Trophoblast cell (in vitro differentiated cells and primary cell): ENCODE measurements at regions not wholly inside any gene's neighbourhood (a gene's known extent, or its start where the extent isn't known, plus 50 kb on each side); places are given as distances from the start of the nearest gene placed in this dataset.

Source experiments
- DNase-seq, 2 donors: peaks; one replicate each; pipeline ENCODE4 v3.0.0-alpha.2; 2016
- H2AFZ ChIP-seq: 2 replicates; pipeline ENCODE4 v1.6.1; 2013; ENCODE audit warnings: low read length, moderate library complexity, mild to moderate bottlenecking; ENCODE audit not compliant: insufficient read depth, poor library complexity
- H2AK5ac ChIP-seq: 2 replicates; pipeline ENCODE4 v1.6.1; 2013; ENCODE audit warnings: mild to moderate bottlenecking, low read length
- H2BK120ac ChIP-seq: 2 replicates; pipeline ENCODE4 v1.6.1; 2013; ENCODE audit warnings: low read length, mild to moderate bottlenecking, moderate library complexity; ENCODE audit not compliant: insufficient read depth, poor library complexity
- H2BK12ac ChIP-seq: 2 replicates; pipeline ENCODE4 v1.6.1; 2013; ENCODE audit warnings: mild to moderate bottlenecking, low read length, moderate library complexity
- H2BK5ac ChIP-seq: 2 replicates; pipeline ENCODE4 v1.6.1; 2013; ENCODE audit warnings: low read length, low read depth, moderate library complexity, mild to moderate bottlenecking; ENCODE audit not compliant: poor library complexity
- H3K14ac ChIP-seq: 2 replicates; pipeline ENCODE4 v1.6.1; 2013; ENCODE audit warnings: mild to moderate bottlenecking, low read length
- H3K18ac ChIP-seq: 2 replicates; pipeline ENCODE4 v1.6.1; 2013; ENCODE audit warnings: mild to moderate bottlenecking, low read length
- H3K23ac ChIP-seq: 2 replicates; pipeline ENCODE4 v1.6.1; 2013; ENCODE audit warnings: low read length
- H3K27ac ChIP-seq: 2 replicates; pipeline ENCODE4 v1.5.1; 2013; ENCODE audit warnings: low read depth, mild to moderate bottlenecking, inconsistent platforms, low read length, moderate library complexity
- H3K27me3 ChIP-seq: 2 replicates; pipeline ENCODE4 v1.6.1; 2013; ENCODE audit warnings: inconsistent platforms, mild to moderate bottlenecking, low read length, moderate library complexity; ENCODE audit not compliant: insufficient read depth
- H3K36me3 ChIP-seq, 2 experiments: 1 replicate in 1 of 2; 2 replicates in 1 of 2; pipeline ENCODE4 v1.6.1; 2013; ENCODE audit warnings: low read length in 2 of 2, mild to moderate bottlenecking in 2 of 2, moderate library complexity in 1 of 2; ENCODE audit not compliant: insufficient read depth in 2 of 2, control insufficient read depth in 1 of 2
- H3K4ac ChIP-seq: 2 replicates; pipeline ENCODE4 v1.6.1; 2013; ENCODE audit warnings: low read depth, mild to moderate bottlenecking, low read length, moderate library complexity
- H3K4me1 ChIP-seq, 2 experiments: 1 replicate in 1 of 2; 2 replicates in 1 of 2; pipeline ENCODE4 v1.6.1; 2013; ENCODE audit warnings: low read length in 2 of 2, mild to moderate bottlenecking in 2 of 2, moderate library complexity in 1 of 2; ENCODE audit not compliant: insufficient read depth in 2 of 2, control insufficient read depth in 1 of 2
- H3K4me2 ChIP-seq: 2 replicates; pipeline ENCODE4 v1.6.1; 2013; ENCODE audit warnings: inconsistent platforms, mild to moderate bottlenecking, low read length, moderate library complexity
- H3K4me3 ChIP-seq: 2 replicates; pipeline ENCODE4 v1.5.1; 2013; ENCODE audit warnings: mild to moderate bottlenecking, low read depth, low read length, inconsistent platforms
- H3K79me1 ChIP-seq: one replicate; pipeline ENCODE4 v1.6.1; 2013; ENCODE audit warnings: low read length
- H3K79me2 ChIP-seq: 2 replicates; pipeline ENCODE4 v1.6.1; 2013; ENCODE audit warnings: low read length, mild to moderate bottlenecking; ENCODE audit not compliant: control insufficient read depth, insufficient read depth, poor library complexity
- H3K9ac ChIP-seq: 2 replicates; pipeline ENCODE4 v1.6.1; 2013; ENCODE audit warnings: mild to moderate bottlenecking, low read length
- H3K9me3 ChIP-seq: 2 replicates; pipeline ENCODE4 v1.6.1; 2013; ENCODE audit warnings: low read depth, mild to moderate bottlenecking, control low read depth, inconsistent platforms, low read length; ENCODE audit not compliant: insufficient read depth
- H4K12ac ChIP-seq: 2 replicates; pipeline ENCODE4 v1.6.1; 2013; ENCODE audit warnings: low read depth, mild to moderate bottlenecking, low read length, moderate library complexity
- H4K8ac ChIP-seq: 2 replicates; pipeline ENCODE4 v1.6.1; 2013; ENCODE audit warnings: low read depth, mild to moderate bottlenecking, low read length, moderate library complexity
- H4K91ac ChIP-seq: one replicate; pipeline ENCODE4 v1.6.1; 2013; ENCODE audit warnings: low read depth, mild to moderate bottlenecking, low read length, moderate library complexity
- WGBS: extraction: QIAGEN DNeasy Blood & Tissue Kit; methylation state at CpG from one replicate; pipeline ENCODE4 v1.1.7; 2013; ENCODE audit warnings: missing lambda C conversion rate; ENCODE audit not compliant: insufficient read length, insufficient coverage; ENCODE audit errors: extremely low coverage; 5-methylcytosine and 5-hydroxymethylcytosine counted together

DNA sequence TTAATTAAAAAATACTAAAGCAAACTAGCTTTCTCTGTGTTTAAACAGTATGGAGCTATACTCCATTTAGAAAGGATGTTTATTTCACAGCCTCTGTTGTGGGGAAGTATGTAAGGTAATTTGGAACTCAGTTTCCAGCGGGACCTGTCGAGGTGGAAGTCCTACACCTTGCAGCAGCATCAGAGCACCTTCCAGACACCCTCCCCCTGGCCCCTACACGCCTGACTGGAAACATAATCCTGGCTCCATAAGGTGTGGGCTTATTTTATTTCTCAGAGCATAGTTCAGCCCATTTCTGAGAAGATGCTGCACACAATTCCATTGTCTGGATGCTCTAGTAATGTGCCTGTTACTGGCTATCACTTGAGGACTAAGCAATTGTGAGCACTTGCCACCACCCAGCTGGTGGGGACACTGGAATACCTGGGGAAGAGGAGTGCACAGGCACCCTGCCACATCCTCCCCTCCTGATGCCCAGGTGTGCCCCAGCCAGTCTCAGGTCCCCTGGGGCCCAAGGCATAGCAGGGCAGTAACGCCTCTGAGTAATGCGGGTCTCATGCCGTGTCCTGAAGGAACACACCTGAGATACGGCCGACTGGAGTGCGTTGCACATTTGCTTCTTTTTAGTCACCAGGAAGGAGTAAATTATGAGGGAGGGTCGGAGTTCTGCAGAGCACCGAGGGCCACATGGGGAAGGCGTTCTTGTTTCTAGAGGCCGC lies 556.5 kb downstream of the QKI start:
- Histone ChIP-seq H2AK5ac (no peak overlapping the region), H3K4me3 (no peak overlapping the region), H3K27ac (no peak overlapping the region), H2AFZ (no peak overlapping the region), H4K8ac (no peak overlapping the region), H3K23ac (no peak overlapping the region), H2BK5ac (no peak overlapping the region), H3K27me3 (no peaks in the 10 kb centered on the region), H3K36me3 (no peaks in the 10 kb centered on the region), H2BK12ac (no peak overlapping the region), H3K9ac (no peak overlapping the region), H2BK120ac (no peak overlapping the region), H3K79me2 (no peaks in the 10 kb centered on the region), H3K4ac (no peak overlapping the region), H3K14ac (no peak overlapping the region), H3K4me1 (peaks cover 3 to 5% of the 10 kb centered on the region in 2 experiments), H4K91ac (no peak overlapping the region), H3K4me2 (no peak overlapping the region), H4K12ac (no peak overlapping the region), H3K79me1 (no peaks in the 10 kb centered on the region), H3K18ac (no peak overlapping the region), H3K9me3 (peaks cover 2% of the 10 kb centered on the region)
- peak; percentile 79 to 84 for DNase-seq
- no CpG with 5 or more reads among the region's 13 CpGs for WGBS

DNA sequence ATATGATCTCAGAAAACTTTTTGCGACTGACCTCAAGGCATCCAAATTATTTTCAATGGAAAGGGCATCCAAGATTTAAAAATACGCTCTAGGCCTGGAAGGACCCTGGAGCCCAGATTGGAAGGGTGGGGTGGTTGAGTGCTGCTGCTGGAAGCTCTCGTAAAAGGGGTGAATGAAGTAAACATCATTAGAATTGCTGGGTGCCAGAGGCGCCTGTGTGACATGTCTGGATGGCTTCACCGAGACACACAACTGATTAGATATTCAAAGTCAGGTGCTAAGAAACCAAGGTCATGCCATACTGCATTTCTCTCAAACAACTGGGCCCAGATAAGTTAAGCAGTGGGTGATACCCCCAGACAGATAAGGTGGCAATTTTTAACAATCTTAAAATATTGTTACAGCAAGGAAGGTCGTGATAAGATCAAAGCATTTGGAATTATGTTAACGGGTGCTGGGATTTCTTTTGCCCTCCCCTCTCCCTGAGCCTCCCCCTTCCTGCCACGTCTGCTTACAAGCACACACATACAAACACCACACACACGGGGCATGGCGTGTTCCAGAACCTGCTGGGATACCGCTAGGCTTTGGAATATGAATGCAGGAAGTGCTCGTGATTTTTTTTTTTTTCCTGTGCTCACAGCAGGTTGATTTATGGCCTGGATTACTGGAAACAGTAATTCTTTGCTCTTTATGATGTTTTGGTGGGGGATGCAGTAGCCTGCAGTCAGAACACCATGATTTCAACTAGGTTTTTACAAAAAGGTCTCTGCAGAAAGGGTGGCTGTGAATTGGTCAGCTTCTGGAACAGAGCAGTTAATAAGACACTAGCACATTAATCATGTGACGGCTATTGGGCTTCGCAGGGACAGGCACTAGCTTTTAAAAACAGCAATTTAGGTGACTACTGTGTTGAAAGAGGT lies 551.2 kb downstream of the QKI start:
- no peaks in the 10 kb centered on the region for H3K4me1 ChIP-seq
- H3K27me3 ChIP-seq = no peaks in the 10 kb centered on the region
- H2BK12ac ChIP-seq = no peak overlapping the region
- H2BK5ac ChIP-seq = no peak overlapping the region
- H3K9me3 ChIP-seq = no peaks in the 10 kb centered on the region
- H2BK120ac ChIP-seq = no peak overlapping the region
- H4K91ac ChIP-seq = no peak overlapping the region
- H2AFZ ChIP-seq = no peak overlapping the region
- no CpG with 5 or more reads among the region's 14 CpGs for WGBS
- DNase-seq = no peak
- no peak overlapping the region for H3K9ac ChIP-seq
- H3K14ac ChIP-seq = no peak overlapping the region
- no peak overlapping the region for H4K12ac ChIP-seq
- H3K18ac ChIP-seq = no peak overlapping the region
- no peaks in the 10 kb centered on the region for H3K79me1 ChIP-seq
- H3K4me2 ChIP-seq = no peak overlapping the region
- no peak overlapping the region for H3K23ac ChIP-seq
- H3K36me3 ChIP-seq = no peaks in the 10 kb centered on the region
- no peak overlapping the region for H3K4ac ChIP-seq
- H3K79me2 ChIP-seq = no peaks in the 10 kb centered on the region
- no peak overlapping the region for H3K4me3 ChIP-seq
- no peak overlapping the region for H3K27ac ChIP-seq
- H4K8ac ChIP-seq = no peak overlapping the region
- no peak overlapping the region for H2AK5ac ChIP-seq

DNA sequence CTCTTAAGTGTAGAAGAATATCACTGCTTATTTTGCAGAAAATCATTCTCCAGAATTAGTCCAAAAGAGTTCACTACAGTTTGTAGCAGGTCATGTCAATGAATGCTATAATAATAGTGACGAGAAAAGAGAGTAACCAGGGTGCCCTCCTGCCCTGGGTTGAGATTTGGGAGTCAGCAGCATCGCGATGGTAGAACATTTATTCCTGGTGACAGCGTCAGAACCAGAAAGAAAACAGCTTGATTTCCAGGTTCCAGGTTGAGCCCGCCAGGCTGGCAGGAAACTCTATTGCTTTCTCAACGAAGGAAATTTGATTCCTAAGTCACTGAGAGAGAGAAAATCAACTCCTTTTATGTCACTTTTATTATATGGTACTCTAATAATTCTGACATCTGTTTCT lies 550.3 kb downstream of the QKI start:
- Histone ChIP-seq H4K91ac (no peak overlapping the region), H3K27ac (no peak overlapping the region), H3K14ac (no peak overlapping the region), H2BK12ac (no peak overlapping the region), H3K4me2 (no peak overlapping the region), H3K27me3 (no peaks in the 10 kb centered on the region), H3K4me1 (no peaks in the 10 kb centered on the region), H3K9ac (no peak overlapping the region), H3K9me3 (no peaks in the 10 kb centered on the region), H3K23ac (no peak overlapping the region), H2AK5ac (no peak overlapping the region), H2BK120ac (no peak overlapping the region), H3K79me2 (no peaks in the 10 kb centered on the region), H3K18ac (no peak overlapping the region), H2AFZ (no peak overlapping the region), H4K8ac (no peak overlapping the region), H3K79me1 (no peaks in the 10 kb centered on the region), H3K36me3 (no peaks in the 10 kb centered on the region), H3K4me3 (no peak overlapping the region), H4K12ac (no peak overlapping the region), H3K4ac (no peak overlapping the region), H2BK5ac (no peak overlapping the region)
- no CpG with 5 or more reads among the region's 6 CpGs for WGBS
- DNase-seq = no peak

DNA sequence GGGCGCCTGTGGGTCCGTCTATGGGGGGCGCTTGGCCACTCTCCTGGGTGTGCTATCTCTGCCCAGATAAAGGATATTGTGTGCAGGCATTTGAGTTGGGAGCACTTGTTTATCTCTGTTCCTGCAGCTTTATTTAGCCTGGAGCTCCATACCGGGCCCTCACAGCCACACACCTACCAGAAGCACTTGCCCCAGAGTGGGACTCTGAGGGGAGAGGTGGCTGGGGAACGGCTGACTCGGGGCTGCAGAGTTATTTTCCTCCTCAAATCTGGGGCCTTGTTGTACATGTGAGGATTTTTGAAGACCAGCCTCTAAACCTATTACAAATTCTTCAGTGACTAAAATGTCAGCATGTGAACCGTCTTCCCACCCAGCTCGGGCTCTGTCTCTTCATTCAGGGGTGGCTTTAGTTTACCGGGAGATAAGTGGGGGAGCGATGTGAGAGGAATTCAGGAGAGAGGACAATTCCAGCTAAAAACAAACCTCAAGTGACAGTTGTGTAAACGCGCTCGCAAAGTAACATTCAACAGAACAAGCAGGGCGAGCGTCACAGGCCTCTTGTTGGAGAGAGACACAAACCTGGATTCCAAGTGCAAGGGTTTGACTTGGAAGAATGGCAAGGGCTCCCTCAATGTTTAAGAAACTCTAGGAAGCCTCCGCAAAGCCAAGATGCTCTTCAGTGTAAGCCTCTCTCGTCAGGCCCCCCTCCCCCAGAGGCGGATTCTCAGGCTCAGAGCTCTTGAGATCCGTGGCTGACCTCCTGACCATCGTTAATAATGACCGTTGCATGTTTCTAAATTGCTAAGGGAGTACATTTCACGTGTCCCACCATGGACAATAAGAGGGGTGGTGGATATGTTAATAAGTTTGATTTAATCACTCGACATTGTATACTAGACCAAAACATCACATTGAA lies 548.9 kb downstream of the QKI start:
- Histone ChIP-seq H3K36me3 (no peaks in the 10 kb centered on the region), H2AK5ac (no peak overlapping the region), H3K9me3 (no peaks in the 10 kb centered on the region), H3K9ac (no peak overlapping the region), H3K79me2 (no peaks in the 10 kb centered on the region), H3K14ac (no peak overlapping the region), H3K27ac (no peak overlapping the region), H3K79me1 (peaks cover 3% of the 10 kb centered on the region), H3K4ac (no peak overlapping the region), H4K8ac (no peak overlapping the region), H4K12ac (no peak overlapping the region), H2BK120ac (no peak overlapping the region), H3K23ac (no peak overlapping the region), H2BK12ac (no peak overlapping the region), H2BK5ac (no peak overlapping the region), H3K18ac (no peak overlapping the region), H3K4me3 (no peak overlapping the region), H4K91ac (no peak overlapping the region), H2AFZ (no peak overlapping the region), H3K4me1 (peaks cover 2% of the 10 kb centered on the region in 2 experiments), H3K27me3 (no peaks in the 10 kb centered on the region), H3K4me2 (no peak overlapping the region)
- WGBS = no CpG with 5 or more reads among the region's 23 CpGs
- no peak for DNase-seq
